ENCODE measurements at regions not wholly inside any gene's neighbourhood (a gene's known extent, or its start where the extent isn't known, plus 50 kb on each side); places are given as distances from the start of the nearest gene placed in this dataset.

GRCh38 chr12:13670285-13670866 lies 311.0 kb downstream of the GRIN2B start:
- DNase-seq = no peak

- no peak for DNase-seq
Observed at GRCh38 chr12:13668880-13669279, 312.5 kb downstream of the GRIN2B start.

GRCh38 chr12:13666806-13667205 lies 314.6 kb downstream of the GRIN2B start:
- DNase-seq = no peak

- DNase-seq = peak; percentile 23 to 31
Observed at GRCh38 chr12:13661005-13661887, 320.2 kb downstream of the GRIN2B start.

- DNase-seq = no peak
Observed at GRCh38 chr12:13654456-13654855, 326.9 kb downstream of the GRIN2B start.

GRCh38 chr12:13652105-13652504 lies 329.3 kb downstream of the GRIN2B start:
- no peak for DNase-seq

GRCh38 chr12:13635709-13636108 lies 345.7 kb downstream of the GRIN2B start:
- no peak for DNase-seq

- no peak for DNase-seq
Observed at GRCh38 chr12:13631873-13632272, 349.5 kb downstream of the GRIN2B start.

- DNase-seq = no peak
Observed at GRCh38 chr12:13630354-13630753, 351.0 kb downstream of the GRIN2B start.

GRCh38 chr12:13628067-13628466 lies 353.3 kb downstream of the GRIN2B start:
- no peak for DNase-seq

- no peak for DNase-seq
Observed at GRCh38 chr12:13627536-13627935, 353.9 kb downstream of the GRIN2B start.

- DNase-seq = no peak
Observed at GRCh38 chr12:13613297-13613696, 368.1 kb downstream of the GRIN2B start.

GRCh38 chr12:13609894-13610679 lies 371.3 kb downstream of the GRIN2B start:
- no peak for DNase-seq

GRCh38 chr12:13606290-13606689 lies 375.1 kb downstream of the GRIN2B start:
- DNase-seq = no peak

GRCh38 chr12:13603953-13604352 lies 377.4 kb downstream of the GRIN2B start:
- DNase-seq = no peak

- DNase-seq = no peak
Observed at GRCh38 chr12:13602172-13602571, 379.2 kb downstream of the GRIN2B start.

GRCh38 chr12:13599176-13599575 lies 382.2 kb downstream of the GRIN2B start:
- DNase-seq = no peak

GRCh38 chr12:13597837-13598236 lies 383.6 kb downstream of the GRIN2B start:
- no peak for DNase-seq

GRCh38 chr12:13597166-13597565 lies 384.2 kb downstream of the GRIN2B start:
- no peak for DNase-seq

GRCh38 chr12:13596714-13597113 lies 384.7 kb downstream of the GRIN2B start:
- DNase-seq = no peak

- DNase-seq = no peak
Observed at GRCh38 chr12:13595536-13596443, 385.6 kb downstream of the GRIN2B start.

- no peak for DNase-seq
Observed at GRCh38 chr12:13594731-13595514, 386.5 kb downstream of the GRIN2B start.

All from activated T-cell treated with anti-CD3 and anti-CD28 coated beads, Interleukin-2, amount 50 U/mL, for 48 hours (primary cell).